GM12878 (cell line): ENCODE measurements at regions not wholly inside any gene's neighbourhood (a gene's known extent, or its start where the extent isn't known, plus 50 kb on each side); places are given as distances from the start of the nearest gene placed in this dataset.

Experiments
- ATAC-seq: fragments of 200-7000 bp; cut with Tn5 transposase; 3 replicates; pipeline ENCODE4 v1.9.1; 2020; ENCODE audit warnings: mild to moderate bottlenecking, moderate library complexity
- BruUV-seq: library from RNA; stranded (reverse); fragments of 400-500 nt; replicated peaks from 2 replicates; lab custom pipeline; 2021; lab: Mats Ljungman, UMichigan
- CTCF ChIA-PET: fragments of 300-600 bp; sonication (Branson Sonifier 250); formaldehyde crosslinking; extraction: SDS; loops from one replicate; lab custom pipeline; 2021; ENCODE audit warnings: inconsistent platforms; lab: Yijun Ruan, JAX
- POLR2A ChIA-PET: fragments of 350-600 bp; formaldehyde crosslinking; extraction: SDS; loops from one replicate; lab custom pipeline; 2021; ENCODE audit warnings: inconsistent platforms; lab: Charles Lee
- RAD21 ChIA-PET: fragments of 300-600 bp; sonication (Branson Sonifier 250); formaldehyde crosslinking; loops from one replicate; lab custom pipeline; 2023; ENCODE audit warnings: antibody characterized with exemption; ENCODE audit not compliant: unreplicated experiment; lab: Charles Lee
- SMC1A ChIA-PET: fragments of 300-600 bp; sonication (Branson Sonifier 250); formaldehyde crosslinking; loops from one replicate; lab custom pipeline; 2023; ENCODE audit not compliant: unreplicated experiment, uncharacterized antibody; lab: Charles Lee
- DNase-seq: peaks from one replicate; pipeline ENCODE4 v3.0.0-alpha.2; 2011; ENCODE audit warnings: low read depth, low spot score
- FAIRE-seq: peaks from 3 replicates; lab custom pipeline; 2011; peaks lifted over from hg19 to GRCh38; lab: Jason Lieb, UNC
- H2AFZ ChIP-seq: 2 replicates; pipeline ENCODE4 v1.6.0; 2011; ENCODE audit warnings: low read depth, low read length, control low read depth; ENCODE audit not compliant: control insufficient read depth
- H3K27ac ChIP-seq: 2 replicates; pipeline ENCODE4 v1.5.1; 2011; ENCODE audit warnings: control low read depth; ENCODE audit not compliant: control insufficient read depth, insufficient read depth
- H3K27me3 ChIP-seq, 2 experiments: replicated peaks in 1 of 2; 2 replicates each; pipeline versions ENCODE4 v1.6.0 to v1.6.1; 2011; ENCODE audit warnings: low read length in 1 of 2; ENCODE audit not compliant: control insufficient read depth in 2 of 2, insufficient read depth in 2 of 2
- H3K36me3 ChIP-seq, 2 experiments: 2 replicates each; pipeline ENCODE4 v1.5.1; 2011; ENCODE audit warnings: low read length in 1 of 2; ENCODE audit not compliant: control insufficient read depth in 2 of 2, insufficient read depth in 2 of 2
- H3K4me1 ChIP-seq: 2 replicates; pipeline ENCODE4 v1.6.1; 2011; ENCODE audit warnings: mild to moderate bottlenecking, low read length, moderate library complexity, mixed read lengths; ENCODE audit not compliant: control insufficient read depth, insufficient read depth
- H3K4me2 ChIP-seq: 2 replicates; pipeline ENCODE4 v1.6.0; 2011; ENCODE audit warnings: control low read depth; ENCODE audit not compliant: control insufficient read depth, insufficient read depth
- H3K4me3 ChIP-seq: fragments of 200-600 bp; sonication (generic); 2 replicates; pipeline ENCODE4 v1.5.1; 2016
- H3K79me2 ChIP-seq: 2 replicates; pipeline ENCODE4 v1.6.0; 2011; ENCODE audit warnings: low read length; ENCODE audit not compliant: control insufficient read depth, insufficient read depth
- H3K9ac ChIP-seq: 2 replicates; pipeline ENCODE4 v1.8.0; 2011; ENCODE audit warnings: low read length, control low read depth, mixed read lengths; ENCODE audit not compliant: control insufficient read depth, insufficient read depth
- H3K9me3 ChIP-seq: replicated peaks from 3 replicates; pipeline ENCODE4 v1.5.1; 2011; ENCODE audit warnings: mild to moderate bottlenecking, low read length; ENCODE audit not compliant: control insufficient read depth, insufficient read depth
- H4K20me1 ChIP-seq: 2 replicates; pipeline ENCODE4 v1.6.0; 2011; ENCODE audit not compliant: control insufficient read depth, insufficient read depth
- DPF2 ChIP-seq: fragments of 450-650 bp; IDR thresholded peaks from 2 replicates; pipeline ENCODE4 v1.6.1; 2017; ENCODE audit warnings: mild to moderate bottlenecking
- IKZF2 ChIP-seq, 2 experiments: fragments of 450-650 bp; IDR thresholded peaks; 2 replicates each; pipeline ENCODE4 v1.6.1; 2017; ENCODE audit warnings: mild to moderate bottlenecking in 2 of 2, moderate library complexity in 2 of 2
- MTA3 ChIP-seq: IDR thresholded peaks from 2 replicates; pipeline ENCODE4 v1.6.1; 2012; ENCODE audit warnings: low read length, inconsistent platforms, borderline replicate concordance
- NFYA ChIP-seq: IDR thresholded peaks from 2 replicates; pipeline ENCODE4 v1.6.1; 2011; ENCODE audit warnings: low read depth, mild to moderate bottlenecking, low read length, improper control_type of control experiment, borderline replicate concordance
- RAD51 ChIP-seq: fragments of 450-650 bp; IDR thresholded peaks from 2 replicates; pipeline ENCODE4 v1.6.1; 2016; ENCODE audit warnings: moderate library complexity, mild to moderate bottlenecking, inconsistent platforms
- SIN3A ChIP-seq: IDR thresholded peaks from 2 replicates; pipeline ENCODE4 v1.6.1; 2012; ENCODE audit warnings: low read depth, low read length, improper control_type of control experiment
- SMAD5 ChIP-seq: IDR thresholded peaks from 2 replicates; pipeline ENCODE4 v1.6.1; 2016; ENCODE audit warnings: antibody characterized with exemption, low read depth
- SREBF1 ChIP-seq: IDR thresholded peaks from 2 replicates; pipeline ENCODE4 v1.6.1; 2012; ENCODE audit warnings: mild to moderate bottlenecking, low read length
- SREBF2 ChIP-seq: IDR thresholded peaks from 2 replicates; pipeline ENCODE4 v1.6.1; 2012; ENCODE audit warnings: mild to moderate bottlenecking, low read length
- ZNF217 ChIP-seq: fragments of 450-650 bp; IDR thresholded peaks from 2 replicates; pipeline ENCODE4 v1.6.1; 2017; ENCODE audit warnings: antibody characterized with exemption, mild to moderate bottlenecking
- ZNF384 ChIP-seq: IDR thresholded peaks from 2 replicates; pipeline ENCODE4 v1.6.1; 2012; ENCODE audit warnings: low read depth, mild to moderate bottlenecking, low read length, improper control_type of control experiment, borderline replicate concordance
- ZZZ3 ChIP-seq: IDR thresholded peaks from 2 replicates; pipeline ENCODE4 v1.6.1; 2011; ENCODE audit warnings: low read depth; ENCODE audit not compliant: control insufficient read depth, insufficient read length
- WGBS: methylation state at CpG from one replicate; pipeline ENCODE4 v1.1.6; 2016; ENCODE audit warnings: low lambda C conversion rate; ENCODE audit not compliant: insufficient replicate concordance, insufficient coverage; ENCODE audit errors: missing lambda C conversion rate; 5-methylcytosine and 5-hydroxymethylcytosine counted together
- in situ Hi-C: fragments of 300-500 bp; cut with MboI; formaldehyde crosslinking; loops from 9 replicates; pipeline ENCODE4 v1.14.3; 2018; ENCODE audit warnings: mixed read lengths
- intact Hi-C: fragments of 100-400 bp; cut with micrococcal nuclease; formaldehyde crosslinking; loops from one replicate; pipeline ENCODE4 v1.14.2; 2022; ENCODE audit not compliant: unreplicated experiment
- TF ChIP-seq, protein P1 (sequence below): fragments of 450-650 bp; IDR thresholded peaks from 2 replicates; pipeline ENCODE4 v1.6.1; 2017; ENCODE audit warnings: mild to moderate bottlenecking, low read depth, inconsistent platforms; ENCODE audit not compliant: poor library complexity, severe bottlenecking
- TF ChIP-seq, protein P2 (sequence below): IDR thresholded peaks from 2 replicates; pipeline ENCODE4 v1.6.1; 2012; ENCODE audit warnings: low read length, inconsistent platforms
- TF ChIP-seq, protein P3 (sequence below): fragments of 450-650 bp; IDR thresholded peaks from 2 replicates; pipeline ENCODE4 v1.6.1; 2016; ENCODE audit warnings: mild to moderate bottlenecking
- TF ChIP-seq, protein P4 (sequence below): fragments of 450-650 bp; formaldehyde crosslinking; IDR thresholded peaks from 2 replicates; pipeline ENCODE4 v1.4.0; 2022; ENCODE audit warnings: mild to moderate bottlenecking, moderate library complexity

DNA sequence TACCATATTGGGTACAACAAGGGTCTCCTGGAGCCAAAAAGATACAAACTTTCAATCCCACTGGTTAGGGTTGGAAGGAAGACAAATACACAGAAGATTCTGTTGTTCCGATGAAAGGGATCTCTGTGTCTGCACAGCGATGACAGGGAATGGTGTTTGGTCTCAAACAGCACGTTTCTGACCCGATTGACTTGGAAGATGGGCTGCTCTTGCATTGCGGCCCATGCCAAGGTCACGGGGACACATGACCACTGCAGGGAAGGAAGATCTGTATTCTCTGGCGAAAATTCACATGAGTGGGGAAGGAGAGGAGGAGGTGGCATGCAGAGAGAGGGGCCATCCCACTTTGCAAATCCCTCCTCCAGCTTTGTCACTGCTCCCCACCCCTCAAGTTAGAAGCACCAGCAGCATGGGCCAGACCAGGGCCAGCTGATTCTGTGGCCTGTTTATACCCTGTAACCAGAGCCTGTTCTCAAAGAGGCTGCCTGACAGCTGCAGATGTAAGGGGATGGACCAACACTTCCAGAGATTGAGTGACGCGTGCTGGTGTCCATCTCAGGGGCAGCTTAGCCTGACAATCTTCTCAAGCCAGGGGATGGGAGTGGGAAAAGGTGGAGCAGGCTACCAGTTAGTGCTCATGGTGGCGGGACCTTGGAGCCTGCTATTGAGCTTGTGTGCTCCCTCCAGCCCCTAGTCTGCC is 57.2 kb downstream of the TNP1 start (continued):
- TF ChIP-seq, protein P1, sequence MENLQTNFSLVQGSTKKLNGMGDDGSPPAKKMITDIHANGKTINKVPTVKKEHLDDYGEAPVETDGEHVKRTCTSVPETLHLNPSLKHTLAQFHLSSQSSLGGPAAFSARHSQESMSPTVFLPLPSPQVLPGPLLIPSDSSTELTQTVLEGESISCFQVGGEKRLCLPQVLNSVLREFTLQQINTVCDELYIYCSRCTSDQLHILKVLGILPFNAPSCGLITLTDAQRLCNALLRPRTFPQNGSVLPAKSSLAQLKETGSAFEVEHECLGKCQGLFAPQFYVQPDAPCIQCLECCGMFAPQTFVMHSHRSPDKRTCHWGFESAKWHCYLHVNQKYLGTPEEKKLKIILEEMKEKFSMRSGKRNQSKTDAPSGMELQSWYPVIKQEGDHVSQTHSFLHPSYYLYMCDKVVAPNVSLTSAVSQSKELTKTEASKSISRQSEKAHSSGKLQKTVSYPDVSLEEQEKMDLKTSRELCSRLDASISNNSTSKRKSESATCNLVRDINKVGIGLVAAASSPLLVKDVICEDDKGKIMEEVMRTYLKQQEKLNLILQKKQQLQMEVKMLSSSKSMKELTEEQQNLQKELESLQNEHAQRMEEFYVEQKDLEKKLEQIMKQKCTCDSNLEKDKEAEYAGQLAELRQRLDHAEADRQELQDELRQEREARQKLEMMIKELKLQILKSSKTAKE, result no peak
- TF ChIP-seq, protein P2, sequence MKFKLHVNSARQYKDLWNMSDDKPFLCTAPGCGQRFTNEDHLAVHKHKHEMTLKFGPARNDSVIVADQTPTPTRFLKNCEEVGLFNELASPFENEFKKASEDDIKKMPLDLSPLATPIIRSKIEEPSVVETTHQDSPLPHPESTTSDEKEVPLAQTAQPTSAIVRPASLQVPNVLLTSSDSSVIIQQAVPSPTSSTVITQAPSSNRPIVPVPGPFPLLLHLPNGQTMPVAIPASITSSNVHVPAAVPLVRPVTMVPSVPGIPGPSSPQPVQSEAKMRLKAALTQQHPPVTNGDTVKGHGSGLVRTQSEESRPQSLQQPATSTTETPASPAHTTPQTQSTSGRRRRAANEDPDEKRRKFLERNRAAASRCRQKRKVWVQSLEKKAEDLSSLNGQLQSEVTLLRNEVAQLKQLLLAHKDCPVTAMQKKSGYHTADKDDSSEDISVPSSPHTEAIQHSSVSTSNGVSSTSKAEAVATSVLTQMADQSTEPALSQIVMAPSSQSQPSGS, result no peak
- TF ChIP-seq NFYA (no peak), SIN3A (no peak), SMAD5 (no peak), ZNF217 (no peak), RAD51 (no peak), SREBF2 (no peak), ZZZ3 (no peak)

DNA sequence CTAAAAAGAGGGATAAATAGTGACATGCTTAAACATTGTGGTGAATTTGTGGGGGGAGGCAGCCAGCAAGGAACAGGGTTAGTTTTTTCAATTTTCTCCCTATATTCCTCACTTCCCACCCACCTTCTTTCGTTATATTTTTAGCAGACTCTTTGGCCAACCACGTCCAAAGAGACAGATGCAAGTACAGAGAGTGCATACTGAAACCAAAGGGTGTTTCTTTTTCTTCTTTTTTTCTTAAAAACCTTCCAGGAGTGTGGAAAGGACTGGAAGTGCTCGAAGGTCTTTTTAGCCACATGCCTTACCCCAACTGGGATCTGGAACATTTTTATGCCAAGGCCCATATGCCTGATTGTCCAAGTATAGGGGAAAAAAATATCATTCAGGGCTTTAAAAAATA is 59.0 kb downstream of the TNP1 start:
- Histone ChIP-seq H4K20me1 (no peaks in the 10 kb centered on the region), H3K9ac (no peak overlapping the region), H3K4me2 (no peak overlapping the region), H3K27ac (no peak overlapping the region), H3K27me3 (peaks cover 0 to 5% of the 10 kb centered on the region in 2 experiments; a peak in 1 of 4 replicates), H3K79me2 (no peaks in the 10 kb centered on the region), H2AFZ (no peak overlapping the region), H3K36me3 (no peaks in the 10 kb centered on the region), H3K4me1 (no peaks in the 10 kb centered on the region), H3K9me3 (no peaks in the 10 kb centered on the region), H3K4me3 (no peak overlapping the region)
- RAD21 ChIA-PET, result no interaction called here
- no peak for FAIRE-seq
- intact Hi-C loops, result no loop called here
- no peak for ATAC-seq
- POLR2A ChIA-PET, result no interaction called here
- WGBS, result 0% methylated on average over 3 of the region's 3 CpGs
- SMC1A ChIA-PET, result no interaction called here
- no TSS peak for BruUV-seq
- DNase-seq, result no peak
- in situ Hi-C loops, result no loop called here
- CTCF ChIA-PET, result no interaction called here
- TF ChIP-seq SREBF1 (no peak), IKZF2 (IDR thresholded peaks at IDR 0.05) (no peak), DPF2 (no peak), ZNF384 (no peak), MTA3 (no peak)
- TF ChIP-seq, protein P3, sequence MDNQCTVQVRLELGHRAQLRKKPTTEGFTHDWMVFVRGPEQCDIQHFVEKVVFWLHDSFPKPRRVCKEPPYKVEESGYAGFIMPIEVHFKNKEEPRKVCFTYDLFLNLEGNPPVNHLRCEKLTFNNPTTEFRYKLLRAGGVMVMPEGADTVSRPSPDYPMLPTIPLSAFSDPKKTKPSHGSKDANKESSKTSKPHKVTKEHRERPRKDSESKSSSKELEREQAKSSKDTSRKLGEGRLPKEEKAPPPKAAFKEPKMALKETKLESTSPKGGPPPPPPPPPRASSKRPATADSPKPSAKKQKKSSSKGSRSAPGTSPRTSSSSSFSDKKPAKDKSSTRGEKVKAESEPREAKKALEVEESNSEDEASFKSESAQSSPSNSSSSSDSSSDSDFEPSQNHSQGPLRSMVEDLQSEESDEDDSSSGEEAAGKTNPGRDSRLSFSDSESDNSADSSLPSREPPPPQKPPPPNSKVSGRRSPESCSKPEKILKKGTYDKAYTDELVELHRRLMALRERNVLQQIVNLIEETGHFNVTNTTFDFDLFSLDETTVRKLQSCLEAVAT, result no peak
- TF ChIP-seq, protein P4, sequence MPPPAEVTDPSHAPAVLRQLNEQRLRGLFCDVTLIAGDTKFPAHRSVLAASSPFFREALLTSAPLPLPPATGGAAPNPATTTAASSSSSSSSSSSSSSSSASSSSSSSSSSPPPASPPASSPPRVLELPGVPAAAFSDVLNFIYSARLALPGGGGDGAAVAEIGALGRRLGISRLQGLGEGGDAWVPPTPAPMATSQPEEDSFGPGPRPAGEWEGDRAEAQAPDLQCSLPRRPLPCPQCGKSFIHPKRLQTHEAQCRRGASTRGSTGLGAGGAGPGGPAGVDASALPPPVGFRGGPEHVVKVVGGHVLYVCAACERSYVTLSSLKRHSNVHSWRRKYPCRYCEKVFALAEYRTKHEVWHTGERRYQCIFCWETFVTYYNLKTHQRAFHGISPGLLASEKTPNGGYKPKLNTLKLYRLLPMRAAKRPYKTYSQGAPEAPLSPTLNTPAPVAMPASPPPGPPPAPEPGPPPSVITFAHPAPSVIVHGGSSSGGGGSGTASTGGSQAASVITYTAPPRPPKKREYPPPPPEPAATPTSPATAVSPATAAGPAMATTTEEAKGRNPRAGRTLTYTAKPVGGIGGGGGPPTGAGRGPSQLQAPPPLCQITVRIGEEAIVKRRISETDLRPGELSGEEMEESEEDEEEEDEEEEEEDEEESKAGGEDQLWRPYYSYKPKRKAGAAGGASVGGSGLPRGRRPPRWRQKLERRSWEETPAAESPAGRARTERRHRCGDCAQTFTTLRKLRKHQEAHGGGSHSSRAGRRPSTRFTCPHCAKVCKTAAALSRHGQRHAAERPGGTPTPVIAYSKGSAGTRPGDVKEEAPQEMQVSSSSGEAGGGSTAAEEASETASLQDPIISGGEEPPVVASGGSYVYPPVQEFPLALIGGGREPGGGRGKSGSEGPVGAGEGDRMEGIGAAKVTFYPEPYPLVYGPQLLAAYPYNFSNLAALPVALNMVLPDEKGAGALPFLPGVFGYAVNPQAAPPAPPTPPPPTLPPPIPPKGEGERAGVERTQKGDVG (CRISPR knock-in tag), result no peak
